ENCODE measurements at regions not wholly inside any gene's neighbourhood (a gene's known extent, or its start where the extent isn't known, plus 50 kb on each side); places are given as distances from the start of the nearest gene placed in this dataset.

DNA sequence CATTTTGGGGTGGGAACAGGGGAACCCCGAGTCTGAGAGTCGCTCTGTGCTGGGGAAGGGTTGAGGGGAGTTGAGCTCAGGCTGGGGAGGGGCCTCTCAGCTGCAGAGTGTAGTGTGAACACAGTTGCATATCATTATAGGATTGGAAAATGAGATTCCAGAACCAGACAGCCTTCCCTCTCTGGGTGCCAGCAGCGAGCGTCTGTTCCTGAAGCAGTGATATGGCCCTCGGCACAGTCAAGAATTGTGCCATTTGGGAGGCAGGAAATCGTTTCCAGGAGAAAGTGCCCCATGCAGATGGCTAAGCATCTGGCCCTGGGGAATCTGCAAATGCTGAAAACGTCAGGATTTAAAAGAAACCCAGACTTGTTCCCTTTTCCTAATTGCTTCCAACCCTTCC is 70.4 kb upstream of the SFSWAP start:
- WGBS, 2 experiments (ENCODE audit: extremely low coverage in 2 of 2, insufficient read length in 1 of 2), result 50% methylated on average over 2 of the region's 7 CpGs; no CpG with 5 or more reads in 1 of the 2 experiments
- no TSS peak for BruUV-seq (replicated peaks)
- no peak overlapping the region for H2AK9ac ChIP-seq (replicated peaks; ENCODE audit: low read depth, low read length, poor library complexity)
- H3K4ac ChIP-seq (ENCODE audit: low read depth, low read length), result no peak overlapping the region
- no peak overlapping the region for H3K23ac ChIP-seq (ENCODE audit: low read depth, low read length)
- ATAC-seq (ENCODE audit: low read depth) (no peak), DNase-seq (no peak)
- no peak overlapping the region for H3K4me3 ChIP-seq (ENCODE audit: insufficient read depth, low read depth, low read length)
- H2BK20ac ChIP-seq (ENCODE audit: low read depth, low read length), result no peak overlapping the region
- H3K9me3 ChIP-seq (ENCODE audit: control insufficient read depth, insufficient read depth, low read length), result no peaks in the 10 kb centered on the region
- H3K9me1 ChIP-seq (ENCODE audit: insufficient read depth, low read length), result no peaks in the 10 kb centered on the region
- ChIA-PET POLR2A (ENCODE audit: unreplicated experiment) (no interaction called here), CTCF (no interaction called here)
- no peaks in the 10 kb centered on the region for H3K79me1 ChIP-seq (ENCODE audit: low read depth in 1 of 2, low read length in 2 of 2)
- no peak overlapping the region for H2BK5ac ChIP-seq (ENCODE audit: low read depth, low read length, poor library complexity, severe bottlenecking)
- no peaks in the 10 kb centered on the region for H3K36me3 ChIP-seq (ENCODE audit: control insufficient read depth, insufficient read depth, low read length)
- intact Hi-C loops (cut with micrococcal nuclease) (no loop called here), in situ Hi-C loops (cut with MboI; ENCODE audit: low sequenced_read_pairs) (loop anchor here (5.0 kb wide), 1 partner anchor 328 kb away; no protein-coding TSS in a partner anchor), dilution Hi-C loops (cut with HindIII; ENCODE audit: low sequenced_read_pairs, unreplicated experiment) (no loop called here)
- no peak overlapping the region for H3K18ac ChIP-seq (ENCODE audit: low read depth, low read length)
- no peak overlapping the region for H4K5ac ChIP-seq (ENCODE audit: low read depth, low read length)
- H2BK120ac ChIP-seq (ENCODE audit: low read depth, low read length), result no peak overlapping the region
- no peak overlapping the region for H4K8ac ChIP-seq (ENCODE audit: low read depth in 2 of 2, low read length in 2 of 2)
- H4K20me1 ChIP-seq (ENCODE audit: insufficient read depth, low read length), result no peaks in the 10 kb centered on the region
- no peak overlapping the region for H2AK5ac ChIP-seq (ENCODE audit: low read depth, low read length)
- no peak overlapping the region for H3K9ac ChIP-seq (ENCODE audit: low read depth, low read length)
- no peak overlapping the region for H3K14ac ChIP-seq (replicated peaks; ENCODE audit: low read depth, low read length)
- no peak overlapping the region for H3K56ac ChIP-seq (ENCODE audit: extremely low read depth, insufficient read depth, low read length)
- H2AFZ ChIP-seq (replicated peaks; ENCODE audit: low read length, poor library complexity), result no peak overlapping the region
- no peak overlapping the region for H3K4me2 ChIP-seq (ENCODE audit: low read depth, low read length)
- H3K4me1 ChIP-seq (ENCODE audit: control insufficient read depth, insufficient read depth, low read length), result no peaks in the 10 kb centered on the region
- no peak overlapping the region for H2BK15ac ChIP-seq (ENCODE audit: low read depth, low read length)
- no peak overlapping the region for H4K91ac ChIP-seq (ENCODE audit: insufficient read depth, low read depth, low read length)
- no peaks in the 10 kb centered on the region for H3K27me3 ChIP-seq (ENCODE audit: control insufficient read depth, insufficient read depth, low read length)
- H3K27ac ChIP-seq (ENCODE audit: insufficient read depth, low read length), result no peak overlapping the region
- TF ChIP-seq CHD1 (IDR thresholded peaks at IDR 0.05; ENCODE audit: low read depth, low read length) (no peak), MAFK (IDR thresholded peaks at IDR 0.05; ENCODE audit: low read depth, low read length) (no peak), RFX5 (IDR thresholded peaks at IDR 0.05; ENCODE audit: low read depth, low read length) (no peak), RAD21 (IDR thresholded peaks at IDR 0.05; ENCODE audit: low read length) (no peak), POLR2A (IDR thresholded peaks at IDR 0.05; ENCODE audit: low read depth, low read length) (no peak), BHLHE40 (IDR thresholded peaks at IDR 0.05; ENCODE audit: low read depth, low read length) (no peak), NFE2L2 (IDR thresholded peaks at IDR 0.05; ENCODE audit: low read depth, low read length) (no peak), FOS (IDR thresholded peaks at IDR 0.05; ENCODE audit: low read depth, low read length) (no peak), RCOR1 (IDR thresholded peaks at IDR 0.05; ENCODE audit: insufficient replicate concordance, low read length) (no peak), CEBPB (IDR thresholded peaks at IDR 0.05; ENCODE audit: low read depth, low read length) (no peak), MAZ (IDR thresholded peaks at IDR 0.05; ENCODE audit: borderline replicate concordance, low read depth, low read length) (no peak), SMC3 (IDR thresholded peaks at IDR 0.05; ENCODE audit: low read depth, low read length) (no peak), MXI1 (IDR thresholded peaks at IDR 0.05; ENCODE audit: borderline replicate concordance, low read depth, low read length) (no peak)
- TF ChIP-seq, protein P1, sequence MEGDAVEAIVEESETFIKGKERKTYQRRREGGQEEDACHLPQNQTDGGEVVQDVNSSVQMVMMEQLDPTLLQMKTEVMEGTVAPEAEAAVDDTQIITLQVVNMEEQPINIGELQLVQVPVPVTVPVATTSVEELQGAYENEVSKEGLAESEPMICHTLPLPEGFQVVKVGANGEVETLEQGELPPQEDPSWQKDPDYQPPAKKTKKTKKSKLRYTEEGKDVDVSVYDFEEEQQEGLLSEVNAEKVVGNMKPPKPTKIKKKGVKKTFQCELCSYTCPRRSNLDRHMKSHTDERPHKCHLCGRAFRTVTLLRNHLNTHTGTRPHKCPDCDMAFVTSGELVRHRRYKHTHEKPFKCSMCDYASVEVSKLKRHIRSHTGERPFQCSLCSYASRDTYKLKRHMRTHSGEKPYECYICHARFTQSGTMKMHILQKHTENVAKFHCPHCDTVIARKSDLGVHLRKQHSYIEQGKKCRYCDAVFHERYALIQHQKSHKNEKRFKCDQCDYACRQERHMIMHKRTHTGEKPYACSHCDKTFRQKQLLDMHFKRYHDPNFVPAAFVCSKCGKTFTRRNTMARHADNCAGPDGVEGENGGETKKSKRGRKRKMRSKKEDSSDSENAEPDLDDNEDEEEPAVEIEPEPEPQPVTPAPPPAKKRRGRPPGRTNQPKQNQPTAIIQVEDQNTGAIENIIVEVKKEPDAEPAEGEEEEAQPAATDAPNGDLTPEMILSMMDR (conservative IDR thresholded peaks at IDR 0.05; ENCODE audit: low read depth, low read length), result no peak
- TF ChIP-seq, protein P2, sequence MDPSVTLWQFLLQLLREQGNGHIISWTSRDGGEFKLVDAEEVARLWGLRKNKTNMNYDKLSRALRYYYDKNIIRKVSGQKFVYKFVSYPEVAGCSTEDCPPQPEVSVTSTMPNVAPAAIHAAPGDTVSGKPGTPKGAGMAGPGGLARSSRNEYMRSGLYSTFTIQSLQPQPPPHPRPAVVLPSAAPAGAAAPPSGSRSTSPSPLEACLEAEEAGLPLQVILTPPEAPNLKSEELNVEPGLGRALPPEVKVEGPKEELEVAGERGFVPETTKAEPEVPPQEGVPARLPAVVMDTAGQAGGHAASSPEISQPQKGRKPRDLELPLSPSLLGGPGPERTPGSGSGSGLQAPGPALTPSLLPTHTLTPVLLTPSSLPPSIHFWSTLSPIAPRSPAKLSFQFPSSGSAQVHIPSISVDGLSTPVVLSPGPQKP (IDR thresholded peaks at IDR 0.05; ENCODE audit: borderline replicate concordance, low read depth, low read length), result no peak
- TF ChIP-seq, protein P3, sequence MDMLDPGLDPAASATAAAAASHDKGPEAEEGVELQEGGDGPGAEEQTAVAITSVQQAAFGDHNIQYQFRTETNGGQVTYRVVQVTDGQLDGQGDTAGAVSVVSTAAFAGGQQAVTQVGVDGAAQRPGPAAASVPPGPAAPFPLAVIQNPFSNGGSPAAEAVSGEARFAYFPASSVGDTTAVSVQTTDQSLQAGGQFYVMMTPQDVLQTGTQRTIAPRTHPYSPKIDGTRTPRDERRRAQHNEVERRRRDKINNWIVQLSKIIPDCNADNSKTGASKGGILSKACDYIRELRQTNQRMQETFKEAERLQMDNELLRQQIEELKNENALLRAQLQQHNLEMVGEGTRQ (IDR thresholded peaks at IDR 0.05; ENCODE audit: low read depth, low read length), result no peak

Measured in IMR-90 (cell line).